Neural cell (in vitro differentiated cells): ENCODE measurements at regions not wholly inside any gene's neighbourhood (a gene's known extent, or its start where the extent isn't known, plus 50 kb on each side); places are given as distances from the start of the nearest gene placed in this dataset.

Source experiments
- H2AFZ ChIP-seq: fragments of 200-600, 300-800 bp; sonication (generic), shearing (Covaris generic); 2 replicates; pipeline ENCODE4 v1.6.0; 2014; ENCODE audit warnings: low read depth, mild to moderate bottlenecking, antibody characterized with exemption, low read length, moderate library complexity
- H3F3A ChIP-seq: fragments of 200-600 bp; shearing (Covaris generic); 2 replicates; pipeline ENCODE4 v1.6.1; 2016; ENCODE audit warnings: mild to moderate bottlenecking, moderate library complexity, mixed read lengths, antibody characterized with exemption, low read length; ENCODE audit not compliant: insufficient read depth, poor library complexity, severe bottlenecking
- H3K27ac ChIP-seq: fragments of 200-600, 300-800 bp; sonication (generic), shearing (Covaris generic); 2 replicates; pipeline ENCODE4 v1.5.1; 2014; ENCODE audit warnings: mild to moderate bottlenecking, low read length, moderate library complexity
- H3K27me3 ChIP-seq: fragments of 300-800, 200-600 bp; sonication (generic), shearing (Covaris generic); 2 replicates; pipeline ENCODE4 v1.6.0; 2014; ENCODE audit warnings: mild to moderate bottlenecking, low read depth, low read length, moderate library complexity; ENCODE audit not compliant: insufficient read depth
- H3K36me3 ChIP-seq: fragments of 300-800, 200-600 bp; sonication (generic), shearing (Covaris generic); 2 replicates; pipeline ENCODE4 v1.5.1; 2014; ENCODE audit warnings: mild to moderate bottlenecking, antibody characterized with exemption, low read length, moderate library complexity; ENCODE audit not compliant: insufficient read depth
- H3K4me2 ChIP-seq: fragments of 300-800, 200-600 bp; sonication (generic), shearing (Covaris generic); 2 replicates; pipeline ENCODE4 v1.6.0; 2014; ENCODE audit warnings: mild to moderate bottlenecking, low read length
- H3K4me3 ChIP-seq: fragments of 300-800, 200-600 bp; sonication (generic), shearing (Covaris generic); 2 replicates; pipeline ENCODE4 v1.5.1; 2014; ENCODE audit warnings: mild to moderate bottlenecking, low read length, moderate library complexity
- H3K79me2 ChIP-seq: fragments of 200-600 bp; shearing (Covaris generic); replicated peaks from 2 replicates; pipeline ENCODE4 v1.6.0; 2014; ENCODE audit warnings: mild to moderate bottlenecking, low read length, moderate library complexity; ENCODE audit not compliant: insufficient read depth
- H3K9ac ChIP-seq: fragments of 300-800, 200-600 bp; sonication (generic), shearing (Covaris generic); 2 replicates; pipeline ENCODE4 v1.6.1; 2016; ENCODE audit warnings: mild to moderate bottlenecking, low read length, mixed read lengths
- H3K9me2 ChIP-seq: fragments of 200-600 bp; shearing (Covaris generic); 2 replicates; pipeline ENCODE4 v1.6.1; 2016; ENCODE audit warnings: mild to moderate bottlenecking, low read length, mixed read lengths; ENCODE audit not compliant: insufficient read depth
- H3K9me3 ChIP-seq: fragments of 200-600, 300-800 bp; sonication (generic), shearing (Covaris generic); 2 replicates; pipeline ENCODE4 v1.6.1; 2016; ENCODE audit warnings: mild to moderate bottlenecking, mixed run types, low read length, moderate library complexity, mixed read lengths
- H4K20me1 ChIP-seq: fragments of 200-600 bp; shearing (Covaris generic); 2 replicates; pipeline ENCODE4 v1.6.1; 2016; ENCODE audit warnings: mild to moderate bottlenecking, mixed run types; ENCODE audit not compliant: insufficient read depth
- EP300 ChIP-seq: fragments of 450-650 bp; conservative IDR thresholded peaks from 2 replicates; pipeline ENCODE4 v1.6.1; 2014; ENCODE audit warnings: antibody characterized with exemption, mild to moderate bottlenecking, moderate library complexity; ENCODE audit not compliant: poor library complexity, severe bottlenecking
- EZH2 ChIP-seq: fragments of 200-600, 300-800 bp; shearing (Covaris generic), sonication (generic); IDR thresholded peaks from 2 replicates; pipeline ENCODE4 v1.6.1; 2014; ENCODE audit warnings: antibody characterized with exemption, low read length, borderline replicate concordance, mild to moderate bottlenecking; ENCODE audit not compliant: insufficient read depth, poor library complexity, severe bottlenecking
- MXI1 ChIP-seq: fragments of 450-650 bp; conservative IDR thresholded peaks from 2 replicates; pipeline ENCODE4 v1.6.1; 2014; ENCODE audit warnings: antibody characterized with exemption, mild to moderate bottlenecking; ENCODE audit not compliant: poor library complexity, severe bottlenecking
- POLR2AphosphoS5 ChIP-seq: IDR thresholded peaks from 2 replicates; pipeline ENCODE4 v1.6.1; 2012
- RAD21 ChIP-seq: fragments of 450-650 bp; conservative IDR thresholded peaks from 2 replicates; pipeline ENCODE4 v1.6.1; 2014; ENCODE audit warnings: antibody characterized with exemption, mild to moderate bottlenecking, moderate library complexity
- SMC3 ChIP-seq: fragments of 450-650 bp; conservative IDR thresholded peaks from 2 replicates; pipeline ENCODE4 v1.6.1; 2014; ENCODE audit warnings: antibody characterized with exemption, mild to moderate bottlenecking, moderate library complexity; ENCODE audit not compliant: poor library complexity
- TAF1 ChIP-seq: IDR thresholded peaks from 2 replicates; pipeline ENCODE4 v1.6.1; 2012; ENCODE audit warnings: low read depth
- TF ChIP-seq, protein P1 (sequence below): IDR thresholded peaks from 2 replicates; pipeline ENCODE4 v1.6.1; 2012; ENCODE audit warnings: borderline replicate concordance
- TF ChIP-seq, protein P2 (sequence below): fragments of 450-650 bp; IDR thresholded peaks from 2 replicates; pipeline ENCODE4 v1.5.1; 2014; ENCODE audit warnings: antibody characterized with exemption, mild to moderate bottlenecking, moderate library complexity; ENCODE audit not compliant: poor library complexity, severe bottlenecking

DNA sequence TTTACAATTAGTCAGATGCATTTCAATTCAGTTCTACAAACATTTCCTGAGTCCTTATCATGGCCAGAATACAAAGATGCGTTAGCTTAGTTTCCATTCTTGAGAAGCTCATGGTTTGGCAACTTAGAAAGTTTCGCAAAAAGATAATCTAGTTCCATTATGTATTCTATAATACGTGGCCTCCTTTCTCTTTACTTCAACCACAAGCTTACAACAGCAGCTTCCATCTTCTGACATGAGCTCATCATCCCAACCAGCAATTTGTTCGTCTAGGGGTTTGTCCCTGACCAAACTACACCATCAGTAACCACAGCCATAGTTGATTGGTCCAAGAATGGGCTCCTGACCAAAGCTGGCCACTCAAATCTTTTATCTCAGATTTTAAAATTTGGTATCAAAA is 267.6 kb upstream of the TBC1D5 start:
- Histone ChIP-seq H3K9me2 (no peaks in the 10 kb centered on the region), H3K4me3 (no peak overlapping the region), H3K9me3 (no peaks in the 10 kb centered on the region), H2AFZ (no peak overlapping the region), H3K27me3 (no peaks in the 10 kb centered on the region), H3K27ac (no peak overlapping the region), H3F3A (no peaks in the 10 kb centered on the region), H3K4me2 (no peak overlapping the region), H3K36me3 (no peaks in the 10 kb centered on the region), H3K79me2 (no peaks in the 10 kb centered on the region), H3K9ac (no peak overlapping the region), H4K20me1 (no peaks in the 10 kb centered on the region)
- TF ChIP-seq TAF1 (no peak), MXI1 (no peak), EP300 (no peak), EZH2 (no peak), POLR2AphosphoS5 (no peak), RAD21 (no peak), SMC3 (no peak)
- TF ChIP-seq, protein P1, sequence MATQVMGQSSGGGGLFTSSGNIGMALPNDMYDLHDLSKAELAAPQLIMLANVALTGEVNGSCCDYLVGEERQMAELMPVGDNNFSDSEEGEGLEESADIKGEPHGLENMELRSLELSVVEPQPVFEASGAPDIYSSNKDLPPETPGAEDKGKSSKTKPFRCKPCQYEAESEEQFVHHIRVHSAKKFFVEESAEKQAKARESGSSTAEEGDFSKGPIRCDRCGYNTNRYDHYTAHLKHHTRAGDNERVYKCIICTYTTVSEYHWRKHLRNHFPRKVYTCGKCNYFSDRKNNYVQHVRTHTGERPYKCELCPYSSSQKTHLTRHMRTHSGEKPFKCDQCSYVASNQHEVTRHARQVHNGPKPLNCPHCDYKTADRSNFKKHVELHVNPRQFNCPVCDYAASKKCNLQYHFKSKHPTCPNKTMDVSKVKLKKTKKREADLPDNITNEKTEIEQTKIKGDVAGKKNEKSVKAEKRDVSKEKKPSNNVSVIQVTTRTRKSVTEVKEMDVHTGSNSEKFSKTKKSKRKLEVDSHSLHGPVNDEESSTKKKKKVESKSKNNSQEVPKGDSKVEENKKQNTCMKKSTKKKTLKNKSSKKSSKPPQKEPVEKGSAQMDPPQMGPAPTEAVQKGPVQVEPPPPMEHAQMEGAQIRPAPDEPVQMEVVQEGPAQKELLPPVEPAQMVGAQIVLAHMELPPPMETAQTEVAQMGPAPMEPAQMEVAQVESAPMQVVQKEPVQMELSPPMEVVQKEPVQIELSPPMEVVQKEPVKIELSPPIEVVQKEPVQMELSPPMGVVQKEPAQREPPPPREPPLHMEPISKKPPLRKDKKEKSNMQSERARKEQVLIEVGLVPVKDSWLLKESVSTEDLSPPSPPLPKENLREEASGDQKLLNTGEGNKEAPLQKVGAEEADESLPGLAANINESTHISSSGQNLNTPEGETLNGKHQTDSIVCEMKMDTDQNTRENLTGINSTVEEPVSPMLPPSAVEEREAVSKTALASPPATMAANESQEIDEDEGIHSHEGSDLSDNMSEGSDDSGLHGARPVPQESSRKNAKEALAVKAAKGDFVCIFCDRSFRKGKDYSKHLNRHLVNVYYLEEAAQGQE: no peak
- TF ChIP-seq, protein P2, sequence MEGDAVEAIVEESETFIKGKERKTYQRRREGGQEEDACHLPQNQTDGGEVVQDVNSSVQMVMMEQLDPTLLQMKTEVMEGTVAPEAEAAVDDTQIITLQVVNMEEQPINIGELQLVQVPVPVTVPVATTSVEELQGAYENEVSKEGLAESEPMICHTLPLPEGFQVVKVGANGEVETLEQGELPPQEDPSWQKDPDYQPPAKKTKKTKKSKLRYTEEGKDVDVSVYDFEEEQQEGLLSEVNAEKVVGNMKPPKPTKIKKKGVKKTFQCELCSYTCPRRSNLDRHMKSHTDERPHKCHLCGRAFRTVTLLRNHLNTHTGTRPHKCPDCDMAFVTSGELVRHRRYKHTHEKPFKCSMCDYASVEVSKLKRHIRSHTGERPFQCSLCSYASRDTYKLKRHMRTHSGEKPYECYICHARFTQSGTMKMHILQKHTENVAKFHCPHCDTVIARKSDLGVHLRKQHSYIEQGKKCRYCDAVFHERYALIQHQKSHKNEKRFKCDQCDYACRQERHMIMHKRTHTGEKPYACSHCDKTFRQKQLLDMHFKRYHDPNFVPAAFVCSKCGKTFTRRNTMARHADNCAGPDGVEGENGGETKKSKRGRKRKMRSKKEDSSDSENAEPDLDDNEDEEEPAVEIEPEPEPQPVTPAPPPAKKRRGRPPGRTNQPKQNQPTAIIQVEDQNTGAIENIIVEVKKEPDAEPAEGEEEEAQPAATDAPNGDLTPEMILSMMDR: no peak

DNA sequence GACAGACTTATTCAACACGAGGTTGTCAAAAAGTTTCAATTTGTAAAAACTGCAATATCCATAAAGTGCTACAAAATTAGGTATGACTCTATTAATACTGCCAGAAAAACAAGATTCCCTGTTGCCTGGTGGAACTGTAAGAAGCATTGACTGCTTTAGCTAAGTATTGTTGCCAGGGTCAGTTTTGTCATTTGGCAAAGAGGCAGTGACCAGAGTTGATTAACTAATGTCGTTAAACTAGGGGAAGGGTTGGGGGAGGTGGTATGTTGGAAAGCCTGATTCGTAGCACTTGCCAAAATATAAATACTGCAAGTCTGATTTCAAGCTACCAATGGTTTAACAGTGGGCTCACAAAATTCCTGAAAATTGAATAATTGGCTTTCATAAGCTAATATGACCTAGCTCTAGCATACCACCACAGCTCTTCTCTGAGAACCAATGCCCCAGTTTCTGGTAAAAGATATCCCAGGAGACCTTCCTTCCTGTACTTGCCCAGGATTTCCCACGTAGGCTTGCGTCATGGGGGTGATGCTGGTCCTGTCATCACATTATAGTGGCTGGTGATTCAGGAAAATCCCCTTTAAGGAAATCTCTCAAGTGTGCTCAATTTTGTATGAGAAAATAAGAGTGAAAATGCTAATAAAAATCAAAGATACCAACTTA is 266.4 kb upstream of the TBC1D5 start:
- Histone ChIP-seq H3K36me3 (no peaks in the 10 kb centered on the region), H3K27ac (no peak overlapping the region), H4K20me1 (no peaks in the 10 kb centered on the region), H3F3A (no peaks in the 10 kb centered on the region), H3K4me2 (no peak overlapping the region), H3K9me3 (no peaks in the 10 kb centered on the region), H2AFZ (no peak overlapping the region), H3K4me3 (no peak overlapping the region), H3K9ac (no peak overlapping the region), H3K27me3 (no peaks in the 10 kb centered on the region), H3K9me2 (no peaks in the 10 kb centered on the region), H3K79me2 (no peaks in the 10 kb centered on the region)
- TF ChIP-seq SMC3 (no peak), MXI1 (no peak), EZH2 (no peak), TAF1 (no peak), EP300 (no peak), RAD21 (no peak), POLR2AphosphoS5 (no peak)
- TF ChIP-seq, protein P1: no peak
- TF ChIP-seq, protein P2: no peak
